HG03280 (cell line): ENCODE measurements at regions not wholly inside any gene's neighbourhood (a gene's known extent, or its start where the extent isn't known, plus 50 kb on each side); places are given as distances from the start of the nearest gene placed in this dataset.

Experiments used
- ATAC-seq: cut with Tn5 transposase; IDR thresholded peaks from one replicate; pipeline ENCODE4 v1.9.1; 2021; ENCODE audit warnings: mild to moderate bottlenecking, moderate library complexity; ENCODE audit not compliant: unreplicated experiment

- ATAC-seq, result no peak
These were observed 69.2 kb downstream of the INHBA start for GRCh38 chr7:41633690-41634089.

GRCh38 chr7:41630741-41631140, 72.1 kb downstream of the INHBA start:
- peak; percentile 64 for ATAC-seq

GRCh38 chr7:41629711-41630111, 73.2 kb downstream of the INHBA start:
- ATAC-seq, result no peak

GRCh38 chr7:41628901-41629300, 74.0 kb downstream of the INHBA start:
- ATAC-seq, result no peak

- no peak for ATAC-seq
These were observed 75.1 kb downstream of the INHBA start for GRCh38 chr7:41627645-41628298.

- no peak for ATAC-seq
These were observed 78.1 kb downstream of the INHBA start for GRCh38 chr7:41624818-41625217.

- no peak for ATAC-seq
These were observed 80.7 kb downstream of the INHBA start for GRCh38 chr7:41621953-41622831.

GRCh38 chr7:41617987-41618386, 84.9 kb downstream of the INHBA start:
- ATAC-seq, result no peak

GRCh38 chr7:41612798-41613197, 90.1 kb downstream of the INHBA start:
- ATAC-seq, result no peak

- no peak for ATAC-seq
These were observed 90.5 kb downstream of the INHBA start for GRCh38 chr7:41612386-41612785.

- ATAC-seq, result no peak
These were observed 94.4 kb downstream of the INHBA start for GRCh38 chr7:41608447-41608846.

- no peak for ATAC-seq
These were observed 98.9 kb downstream of the INHBA start for GRCh38 chr7:41603985-41604384.

GRCh38 chr7:41599760-41600159, 103.1 kb downstream of the INHBA start:
- no peak for ATAC-seq

- no peak for ATAC-seq
These were observed 110.1 kb downstream of the INHBA start for GRCh38 chr7:41592794-41593193.

- no peak for ATAC-seq
These were observed 110.7 kb downstream of the INHBA start for GRCh38 chr7:41592236-41592635.

GRCh38 chr7:41590986-41591385, 111.9 kb downstream of the INHBA start:
- ATAC-seq, result no peak

GRCh38 chr7:41588341-41588740, 114.5 kb downstream of the INHBA start:
- no peak for ATAC-seq

- ATAC-seq, result no peak
These were observed 115.8 kb downstream of the INHBA start for GRCh38 chr7:41586931-41587640.

GRCh38 chr7:41584746-41585145, 118.1 kb downstream of the INHBA start:
- ATAC-seq, result no peak

- ATAC-seq, result no peak
These were observed 120.8 kb downstream of the INHBA start for GRCh38 chr7:41582116-41582515.

- no peak for ATAC-seq
These were observed 121.8 kb downstream of the INHBA start for GRCh38 chr7:41581041-41581440.
